ENCODE measurements at regions not wholly inside any gene's neighbourhood (a gene's known extent, or its start where the extent isn't known, plus 50 kb on each side); places are given as distances from the start of the nearest gene placed in this dataset.

GRCh38 chr17:64741038-64741641, 79.0 kb upstream of the SMURF2 start:
- TF ChIP-seq TSHZ2 (CRISPR knock-in tag; IDR thresholded peaks at IDR 0.05) (no peak), ESRRG (CRISPR knock-in tag; IDR thresholded peaks at IDR 0.05) (no peak), ZNF565 (CRISPR knock-in tag; conservative IDR thresholded peaks at IDR 0.05; ENCODE audit: low read depth) (no peak), ZFP30 (CRISPR knock-in tag; IDR thresholded peaks at IDR 0.05) (no peak), PPARA (CRISPR knock-in tag; IDR thresholded peaks at IDR 0.05; ENCODE audit: borderline replicate concordance) (no peak), ARNTL (CRISPR knock-in tag; IDR thresholded peaks at IDR 0.05; ENCODE audit: borderline replicate concordance, low read depth) (no peak), PATZ1 (CRISPR knock-in tag; IDR thresholded peaks at IDR 0.05; ENCODE audit: borderline replicate concordance) (no peak), ZNF8 (CRISPR knock-in tag; IDR thresholded peaks at IDR 0.05) (no peak), CREB5 (CRISPR knock-in tag; IDR thresholded peaks at IDR 0.05; ENCODE audit: low read depth) (no peak), ZFP3 (CRISPR knock-in tag; IDR thresholded peaks at IDR 0.05) (no peak), TCF4 (CRISPR knock-in tag; IDR thresholded peaks at IDR 0.05; ENCODE audit: borderline replicate concordance) (no peak), CSDC2 (CRISPR knock-in tag; IDR thresholded peaks at IDR 0.05) (no peak)

Measured in SK-N-SH treated with all-trans-retinoic acid at 6 μM for 48 hours (cell line).